ENCODE measurements at regions not wholly inside any gene's neighbourhood (a gene's known extent, or its start where the extent isn't known, plus 50 kb on each side); places are given as distances from the start of the nearest gene placed in this dataset.

DNA sequence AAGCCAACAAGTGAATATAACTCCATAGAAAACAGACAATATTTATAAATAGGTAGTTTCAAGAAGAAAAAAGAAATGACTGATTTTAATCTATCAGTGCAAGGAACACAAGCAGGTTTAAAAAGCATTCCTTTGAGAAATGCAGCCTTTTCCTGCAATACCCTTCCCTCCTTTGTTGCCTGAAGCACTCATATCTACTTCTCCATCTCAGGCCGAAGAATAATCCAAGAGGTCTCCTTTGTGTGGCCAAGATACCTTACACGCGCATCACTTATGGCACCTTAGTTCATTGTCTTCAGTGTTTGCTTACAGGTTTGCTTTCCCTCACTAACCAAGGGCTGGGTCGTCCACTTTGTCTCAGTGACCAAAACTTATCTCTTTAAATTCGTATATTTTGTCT, 93.0 kb downstream of the MAIP1 start:
- Histone ChIP-seq H3K4me3 (no peak overlapping the region), H3K9me3 (peaks cover 2% of the 10 kb centered on the region; the same call in 1 of the 2 replicates), H3K36me3 (no peaks in the 10 kb centered on the region), H3K27me3 (no peaks in the 10 kb centered on the region)
- DNase-seq, result no peak

DNA sequence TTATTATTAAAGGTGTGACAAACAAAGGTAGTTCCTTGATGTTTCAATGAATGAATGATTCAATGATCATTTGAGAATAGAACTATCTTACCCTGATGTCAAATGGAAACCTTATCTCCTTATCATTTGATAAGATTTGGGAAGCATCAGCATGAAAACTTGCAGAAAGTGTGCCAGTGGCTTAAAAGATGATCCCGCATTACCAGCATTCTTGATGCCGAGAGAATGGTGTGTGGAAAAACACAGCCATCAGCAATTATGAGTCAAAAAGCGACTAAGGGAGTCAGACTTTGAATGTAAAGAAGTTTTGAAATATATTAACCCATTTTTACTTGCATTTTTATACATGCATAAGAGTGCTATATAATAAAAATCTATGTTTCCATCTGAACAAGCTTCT, 93.7 kb downstream of the MAIP1 start:
- no peaks in the 10 kb centered on the region for H3K9me3 ChIP-seq
- DNase-seq, result no peak

DNA sequence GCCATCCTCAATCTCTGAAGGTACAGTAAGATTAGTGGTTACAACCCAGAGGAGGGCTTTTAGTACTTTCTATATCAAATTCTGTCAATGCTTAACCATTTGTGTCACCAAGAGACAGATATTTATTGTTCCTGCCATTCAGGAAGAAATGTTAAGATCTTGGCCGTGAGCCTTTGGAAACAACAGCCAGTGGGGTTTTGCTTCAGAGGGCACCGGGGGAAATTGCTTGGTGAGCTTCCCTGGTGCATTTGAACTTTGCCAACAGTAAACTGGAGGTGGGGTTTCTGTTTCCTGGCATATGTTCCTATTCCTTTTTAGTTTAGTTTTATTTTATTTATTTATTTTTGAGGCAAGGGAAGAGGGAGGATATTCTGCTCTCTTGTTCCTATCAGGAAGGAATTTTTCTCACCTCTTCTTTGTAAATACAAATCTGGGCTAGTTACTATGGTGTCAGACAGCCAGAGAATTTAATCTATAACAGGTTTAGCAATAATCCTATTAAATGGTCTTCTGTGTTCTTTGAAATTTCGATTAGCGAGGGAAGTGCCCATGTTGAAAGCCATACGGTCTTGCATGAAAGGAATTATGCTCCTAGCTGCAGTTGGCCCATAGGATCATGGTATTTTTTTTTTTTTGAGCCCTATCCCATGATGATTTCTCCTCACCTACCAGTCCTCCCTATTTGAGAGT, 95.7 kb downstream of the MAIP1 start:
- H3K4me3 ChIP-seq, result no peak overlapping the region
- no peaks in the 10 kb centered on the region for H3K9me3 ChIP-seq
- H3K36me3 ChIP-seq, result no peaks in the 10 kb centered on the region
- no peaks in the 10 kb centered on the region for H3K27me3 ChIP-seq
- peak; percentile 17 for DNase-seq

More for the DNA sequence above, 93.7 kb downstream of the MAIP1 start:
- Histone ChIP-seq H3K36me3 (no peaks in the 10 kb centered on the region), H3K4me3 (no peak overlapping the region), H3K27me3 (no peaks in the 10 kb centered on the region)

DNA sequence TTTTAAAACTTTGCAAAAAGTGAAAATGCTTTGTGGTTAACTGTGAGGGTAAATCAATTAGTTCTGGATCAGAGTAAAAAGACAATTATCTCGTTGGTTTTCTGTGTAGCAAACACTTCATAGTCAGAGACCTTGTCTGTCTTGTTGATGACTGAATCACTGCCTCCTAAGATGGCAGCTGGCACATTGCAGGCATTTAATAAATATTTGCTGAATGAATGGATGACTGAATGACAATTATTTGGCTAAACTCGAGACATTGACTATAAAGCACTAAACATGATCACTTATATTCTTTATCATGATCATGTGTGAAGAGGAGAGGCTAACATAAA, 96.2 kb downstream of the MAIP1 start:
- Histone ChIP-seq H3K9me3 (no peaks in the 10 kb centered on the region), H3K27me3 (no peaks in the 10 kb centered on the region), H3K36me3 (no peaks in the 10 kb centered on the region), H3K4me3 (no peak overlapping the region)
- peak; percentile 4 for DNase-seq

DNA sequence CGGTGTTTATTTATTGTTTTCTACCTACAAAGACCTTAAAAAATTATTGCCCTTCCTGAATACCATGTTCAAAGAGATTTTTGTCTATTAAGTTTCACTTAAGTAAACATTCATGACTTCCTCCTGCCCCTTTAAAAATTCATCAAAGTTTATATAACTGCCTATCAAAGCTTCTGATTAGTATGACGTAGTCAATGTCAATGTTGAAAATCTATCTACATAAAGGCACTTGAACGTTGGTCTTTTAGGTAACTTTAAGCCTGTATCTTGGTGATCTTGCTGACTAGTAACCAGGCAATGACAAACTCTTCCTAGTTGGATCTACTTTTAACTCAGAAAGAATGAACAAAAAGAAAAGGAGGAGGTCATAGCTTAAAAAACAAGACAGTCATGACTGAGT, 97.2 kb downstream of the MAIP1 start:
- no peak for DNase-seq
- Histone ChIP-seq H3K9me3 (no peaks in the 10 kb centered on the region), H3K36me3 (no peaks in the 10 kb centered on the region), H3K4me3 (no peak overlapping the region), H3K27me3 (no peaks in the 10 kb centered on the region)

DNA sequence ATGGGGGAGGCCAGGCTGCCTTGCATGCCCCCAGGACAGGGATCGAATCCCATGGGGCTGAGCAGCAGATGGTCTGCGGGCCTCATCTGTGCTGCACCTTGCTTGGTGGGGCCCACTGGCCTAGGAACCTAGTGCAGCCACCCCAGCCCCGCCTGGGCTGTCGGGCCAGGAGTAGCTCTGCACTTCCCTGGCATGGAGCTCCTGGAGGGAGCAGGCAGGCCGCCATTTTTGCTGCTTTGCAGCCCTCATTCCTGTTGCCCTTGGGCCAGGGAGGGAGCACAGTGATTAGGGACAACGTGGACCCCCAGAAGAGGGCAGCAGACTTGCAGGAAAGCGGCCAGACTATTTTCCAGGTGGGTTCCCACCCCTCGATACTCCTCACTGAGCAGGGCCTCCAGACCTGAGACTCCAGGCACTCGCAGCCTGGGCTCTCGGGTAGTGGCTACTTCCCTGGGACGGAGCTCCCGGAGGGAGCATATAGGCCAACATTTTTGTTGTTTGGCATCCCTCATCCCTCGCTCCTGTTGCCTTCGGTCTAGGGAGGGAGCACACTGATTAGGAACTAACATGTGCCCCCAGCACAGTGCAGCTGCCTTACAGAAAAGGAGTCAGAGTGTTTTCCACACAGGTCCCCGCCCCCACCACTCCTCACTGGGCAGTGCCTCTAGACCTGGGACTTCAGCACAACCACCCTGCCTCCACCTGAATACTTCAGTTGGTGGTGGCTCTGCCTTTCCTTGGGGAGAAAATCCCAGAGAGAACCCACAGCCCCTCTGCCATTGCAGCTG, 99.5 kb downstream of the MAIP1 start:
- Histone ChIP-seq H3K36me3 (no peaks in the 10 kb centered on the region), H3K9me3 (no peaks in the 10 kb centered on the region), H3K4me3 (no peak overlapping the region), H3K27me3 (no peaks in the 10 kb centered on the region)
- no peak for DNase-seq

DNA sequence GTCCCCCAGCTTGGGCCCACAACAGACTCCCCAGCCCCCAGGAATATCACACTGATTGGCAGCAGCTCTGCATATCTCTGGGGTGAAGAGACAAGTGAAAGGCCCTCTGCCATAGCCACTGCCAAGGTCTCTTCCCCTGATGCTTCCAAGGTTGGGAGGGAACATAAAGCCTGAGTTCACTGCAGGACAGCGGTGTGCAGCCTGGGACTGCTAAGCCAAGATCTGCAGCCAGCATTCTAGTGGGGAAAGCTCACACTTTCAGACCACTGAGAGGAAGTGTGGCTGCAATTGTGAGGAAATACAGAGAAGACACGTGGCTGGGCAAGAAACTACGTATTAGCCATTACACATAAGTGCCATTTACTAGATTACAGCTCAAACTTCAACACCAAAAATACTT, 100.7 kb downstream of the MAIP1 start:
- Histone ChIP-seq H3K4me3 (no peak overlapping the region), H3K36me3 (no peaks in the 10 kb centered on the region), H3K27me3 (no peaks in the 10 kb centered on the region), H3K9me3 (no peaks in the 10 kb centered on the region)
- DNase-seq, result no peak

DNA sequence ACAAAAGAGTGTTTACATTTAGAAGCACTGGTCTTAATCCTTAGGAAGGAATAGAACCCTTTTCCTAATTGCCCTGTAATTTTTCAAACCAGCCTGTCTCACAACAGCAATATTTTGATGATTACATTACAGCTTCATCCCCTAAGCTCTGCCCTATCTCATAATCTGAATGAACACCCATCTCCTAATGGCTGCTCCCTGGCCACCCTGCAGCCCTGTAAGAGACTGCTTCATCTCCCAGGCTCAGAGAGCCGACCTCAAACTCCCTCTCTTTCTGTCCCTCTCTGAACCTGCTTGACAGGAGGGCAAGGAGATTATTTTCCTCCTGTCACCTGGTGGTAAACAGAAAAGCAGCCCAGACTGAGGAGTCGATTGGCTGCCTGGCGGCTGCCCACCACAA, 107.8 kb downstream of the MAIP1 start:
- Histone ChIP-seq H3K27me3 (no peaks in the 10 kb centered on the region), H3K9me3 (no peaks in the 10 kb centered on the region), H3K36me3 (no peaks in the 10 kb centered on the region), H3K4me3 (no peak overlapping the region)
- DNase-seq, result no peak

DNA sequence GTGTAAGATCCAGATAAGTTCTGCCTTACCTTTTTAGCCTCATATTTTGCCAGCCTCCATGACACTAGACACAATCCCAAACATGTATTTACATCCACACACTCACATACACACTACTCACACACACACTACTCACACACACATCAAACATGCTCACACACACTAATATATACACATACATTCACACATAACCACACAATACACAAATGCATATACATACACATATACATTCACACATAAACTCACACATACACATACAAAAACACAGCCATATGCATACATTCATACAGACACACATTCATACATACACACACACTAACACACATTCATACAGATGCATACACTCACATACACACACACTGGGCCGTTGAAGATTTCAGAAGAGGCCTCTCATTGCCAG, 109.5 kb downstream of the MAIP1 start:
- no peak for DNase-seq

DNA sequence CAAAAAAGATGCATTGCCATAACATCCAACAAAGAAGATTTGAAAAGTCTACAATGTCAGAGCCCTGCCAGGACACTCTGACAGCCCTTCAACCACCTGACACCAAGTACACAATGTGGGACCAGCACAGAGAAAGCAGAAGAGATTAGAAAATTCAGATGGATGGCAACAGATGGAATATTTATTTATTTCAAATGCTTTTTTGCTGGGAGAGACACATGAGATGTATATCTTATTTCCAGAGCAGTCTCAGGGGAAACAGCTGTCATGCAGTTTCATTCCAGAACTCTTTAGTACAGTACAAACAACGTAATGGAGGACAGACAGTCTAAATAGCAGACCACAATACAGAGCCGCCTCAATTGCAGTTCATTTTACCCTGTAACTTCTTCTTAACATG, 110.1 kb downstream of the MAIP1 start:
- no peak for DNase-seq
- H3K27me3 ChIP-seq, result no peaks in the 10 kb centered on the region

More for the DNA sequence above, 109.5 kb downstream of the MAIP1 start:
- Histone ChIP-seq H3K36me3 (no peaks in the 10 kb centered on the region), H3K27me3 (no peaks in the 10 kb centered on the region), H3K4me3 (no peak overlapping the region), H3K9me3 (no peaks in the 10 kb centered on the region)

DNA sequence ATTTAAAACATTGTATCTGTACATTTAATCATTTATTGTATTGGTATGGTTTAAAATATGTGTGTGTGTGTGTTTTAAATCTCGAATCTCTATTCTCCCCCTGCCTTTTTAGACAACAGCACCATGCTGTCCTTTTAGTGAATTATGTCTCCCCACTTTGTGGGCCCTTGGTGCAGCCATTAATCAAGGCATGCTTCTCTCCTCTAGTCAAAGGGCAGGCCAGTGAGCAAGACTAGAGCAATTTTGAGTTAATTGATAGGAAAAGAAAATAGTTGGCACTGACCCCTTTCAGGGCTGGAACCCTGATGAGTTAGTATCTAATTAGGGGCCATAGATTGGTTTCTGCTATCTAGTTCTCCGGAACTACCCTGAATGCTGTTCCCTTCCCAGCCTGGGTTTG, 111.0 kb downstream of the MAIP1 start:
- Histone ChIP-seq H3K4me3 (no peak overlapping the region), H3K36me3 (no peaks in the 10 kb centered on the region), H3K9me3 (no peaks in the 10 kb centered on the region), H3K27me3 (no peaks in the 10 kb centered on the region)
- DNase-seq, result no peak

More for the DNA sequence above, 110.1 kb downstream of the MAIP1 start:
- Histone ChIP-seq H3K4me3 (no peak overlapping the region), H3K9me3 (no peaks in the 10 kb centered on the region), H3K36me3 (no peaks in the 10 kb centered on the region)

DNA sequence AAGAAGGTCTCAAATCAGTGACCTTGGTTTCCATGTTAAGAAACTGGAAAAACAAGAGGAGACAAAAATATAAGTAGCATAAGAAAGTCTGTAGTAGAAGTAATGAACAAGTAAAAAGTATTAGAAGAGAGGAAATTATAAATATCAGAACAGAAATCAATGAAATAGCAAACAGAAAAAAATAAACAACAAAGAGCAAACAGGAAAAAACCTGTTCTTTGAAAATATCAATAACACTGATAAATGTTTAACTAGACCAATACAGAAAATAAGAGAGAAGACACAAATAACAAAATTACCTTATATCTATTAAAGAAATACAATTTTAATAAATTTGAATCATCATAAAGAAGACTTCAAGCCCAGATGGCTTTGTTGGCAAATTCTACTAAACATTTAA, 113.3 kb downstream of the MAIP1 start:
- no peak for DNase-seq
- H3K36me3 ChIP-seq, result no peaks in the 10 kb centered on the region
- no peaks in the 10 kb centered on the region for H3K9me3 ChIP-seq
- H3K4me3 ChIP-seq, result no peak overlapping the region
- no peaks in the 10 kb centered on the region for H3K27me3 ChIP-seq

DNA sequence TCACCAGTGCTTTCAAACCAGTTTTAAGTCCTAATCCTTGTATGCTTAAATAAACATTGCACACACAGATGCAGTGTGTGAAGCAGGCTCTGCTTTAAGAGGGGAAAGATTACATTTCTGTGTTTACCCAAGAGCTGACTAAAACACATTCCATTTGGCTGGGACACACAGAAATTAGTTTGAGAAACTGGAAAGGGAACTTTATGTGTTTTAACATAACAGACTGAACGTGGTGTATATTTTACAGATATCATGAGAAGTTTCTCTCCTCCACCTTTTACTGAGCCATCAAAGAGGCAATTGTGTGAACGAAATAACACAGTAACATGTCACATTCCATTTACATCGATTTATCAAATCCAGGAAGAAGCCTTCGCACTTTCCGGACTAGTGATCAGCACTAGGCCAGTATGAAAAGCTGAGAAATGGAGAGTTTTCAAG, 121.8 kb downstream of the MAIP1 start:
- Histone ChIP-seq H3K27me3 (no peaks in the 10 kb centered on the region), H3K36me3 (no peaks in the 10 kb centered on the region), H3K9me3 (peaks cover 2% of the 10 kb centered on the region; the same call in 1 of the 2 replicates), H3K4me3 (no peak overlapping the region)
- DNase-seq, result no peak

DNA sequence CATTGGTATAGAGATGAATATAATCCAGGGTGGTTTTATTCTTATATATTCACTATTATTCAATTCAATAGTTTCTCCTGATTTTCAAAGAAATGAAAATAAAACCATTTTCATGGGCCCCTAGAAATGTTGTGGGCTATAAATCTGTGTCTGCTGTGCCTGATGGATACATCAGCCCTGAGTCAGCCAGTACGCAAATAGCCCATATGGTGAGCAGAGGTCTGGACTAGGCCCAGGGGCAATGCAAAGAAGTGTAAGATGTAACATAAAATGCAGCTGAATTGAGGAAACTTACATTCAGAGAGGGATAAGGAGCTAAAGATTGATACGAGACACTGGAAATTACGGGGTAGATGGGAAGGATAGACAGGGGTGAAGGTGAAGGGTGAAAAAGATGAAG, 122.5 kb downstream of the MAIP1 start:
- H3K9me3 ChIP-seq, result peaks cover 2% of the 10 kb centered on the region; the same call in 1 of the 2 replicates
- H3K4me3 ChIP-seq, result no peak overlapping the region
- H3K36me3 ChIP-seq, result no peaks in the 10 kb centered on the region
- H3K27me3 ChIP-seq, result no peaks in the 10 kb centered on the region
- DNase-seq, result peak; percentile 28

DNA sequence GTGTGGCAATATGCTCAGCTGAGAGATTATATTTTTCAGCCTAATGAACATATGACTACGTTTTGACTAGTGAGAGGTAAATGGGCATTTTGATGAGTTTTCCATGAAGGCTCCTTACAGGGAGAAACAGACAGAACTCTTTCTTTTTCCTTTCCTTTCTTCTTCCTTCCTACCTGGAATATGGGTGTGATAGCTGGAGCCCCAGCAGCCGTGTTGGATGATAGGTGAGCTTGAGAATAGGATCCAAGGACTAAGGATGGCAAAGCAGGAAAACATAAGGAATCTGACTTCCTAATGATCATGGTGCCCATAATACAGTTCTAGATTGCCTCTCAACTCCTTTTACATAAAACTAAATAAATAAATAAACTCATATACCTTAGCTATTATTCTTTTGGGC, 124.0 kb downstream of the MAIP1 start:
- no peaks in the 10 kb centered on the region for H3K27me3 ChIP-seq
- DNase-seq, result no peak
- H3K4me3 ChIP-seq, result no peak overlapping the region
- no peaks in the 10 kb centered on the region for H3K36me3 ChIP-seq
- H3K9me3 ChIP-seq, result peaks cover 2% of the 10 kb centered on the region; the same call in 1 of the 2 replicates

DNA sequence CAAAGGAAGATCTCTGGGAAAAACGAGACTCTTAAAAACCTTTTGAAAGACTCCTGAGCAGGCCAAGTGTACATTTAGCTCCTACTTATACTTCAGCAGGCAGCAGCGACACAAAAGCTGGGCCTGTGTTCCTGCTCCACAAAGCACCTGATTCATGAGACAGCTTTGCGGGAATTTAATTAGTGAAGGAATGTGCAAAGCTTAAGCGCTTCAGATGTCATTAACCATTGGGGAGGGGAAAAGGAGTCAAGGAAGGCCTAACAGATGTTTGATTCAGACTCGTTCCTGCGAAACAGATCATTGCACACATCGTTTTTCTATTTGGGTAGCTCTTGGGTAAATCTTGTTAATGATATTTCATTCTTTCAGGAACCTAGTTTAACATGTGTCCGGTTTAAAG, 125.9 kb downstream of the MAIP1 start:
- Histone ChIP-seq H3K9me3 (peaks cover 2% of the 10 kb centered on the region; the same call in 1 of the 2 replicates), H3K27me3 (no peaks in the 10 kb centered on the region), H3K36me3 (no peaks in the 10 kb centered on the region), H3K4me3 (no peak overlapping the region)
- no peak for DNase-seq

DNA sequence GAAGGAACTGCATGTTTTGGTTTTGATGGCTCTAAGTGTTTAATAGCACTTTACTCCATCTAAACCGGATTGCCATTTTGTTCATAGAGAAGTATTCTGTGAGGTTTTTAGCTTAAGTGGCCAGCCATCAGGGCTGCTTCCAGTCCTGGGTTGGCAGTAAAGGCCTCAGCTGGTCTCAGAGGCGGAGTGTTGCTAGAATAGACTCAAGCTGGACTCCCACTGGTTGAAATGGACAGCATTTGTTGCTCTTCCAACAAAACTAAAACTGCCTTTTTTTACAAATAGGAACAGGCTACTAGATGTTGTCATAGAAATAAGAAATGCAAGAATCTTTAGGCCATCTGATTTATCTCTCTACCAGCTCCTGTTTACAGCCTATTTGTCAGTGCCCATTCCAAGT, 126.4 kb downstream of the MAIP1 start:
- DNase-seq, result no peak
- H3K9me3 ChIP-seq, result peaks cover 2% of the 10 kb centered on the region; the same call in 1 of the 2 replicates
- H3K4me3 ChIP-seq, result no peak overlapping the region
- no peaks in the 10 kb centered on the region for H3K27me3 ChIP-seq
- no peaks in the 10 kb centered on the region for H3K36me3 ChIP-seq

DNA sequence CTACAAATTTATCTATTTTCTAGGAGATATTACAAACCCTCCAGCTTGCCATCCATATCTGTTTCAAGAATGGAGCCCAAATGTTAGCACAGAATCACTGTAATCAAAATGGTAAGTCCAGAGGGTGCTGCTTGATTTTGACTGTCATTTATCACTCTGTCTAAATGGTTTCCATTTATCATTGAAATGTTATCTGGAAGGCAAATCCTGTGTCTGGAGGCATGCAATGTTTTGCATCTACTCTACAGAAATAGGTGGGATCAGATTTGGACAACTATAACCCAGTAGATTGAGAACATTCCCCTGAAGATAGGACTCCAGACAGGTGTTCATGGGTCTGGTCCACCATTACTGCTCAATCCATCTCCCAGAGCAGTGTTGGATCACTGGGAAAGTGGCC, 128.7 kb downstream of the MAIP1 start:
- no peaks in the 10 kb centered on the region for H3K36me3 ChIP-seq
- H3K4me3 ChIP-seq, result no peak overlapping the region
- H3K27me3 ChIP-seq, result no peaks in the 10 kb centered on the region
- DNase-seq, result no peak
- peaks cover 2% of the 10 kb centered on the region; the same call in 1 of the 2 replicates for H3K9me3 ChIP-seq

Measured in MG63 (cell line).